Inflammatory macrophage treated with lipopolysaccharide for 4 hours (primary cell): ENCODE measurements at regions not wholly inside any gene's neighbourhood (a gene's known extent, or its start where the extent isn't known, plus 50 kb on each side); places are given as distances from the start of the nearest gene placed in this dataset.
A peak's percentile ranks its signal among the peaks of the same experiment; 100 is the strongest.

ENCODE experiments used
- DNase-seq: peaks from one replicate; pipeline ENCODE4 v3.0.0-alpha.2; 2020

DNA sequence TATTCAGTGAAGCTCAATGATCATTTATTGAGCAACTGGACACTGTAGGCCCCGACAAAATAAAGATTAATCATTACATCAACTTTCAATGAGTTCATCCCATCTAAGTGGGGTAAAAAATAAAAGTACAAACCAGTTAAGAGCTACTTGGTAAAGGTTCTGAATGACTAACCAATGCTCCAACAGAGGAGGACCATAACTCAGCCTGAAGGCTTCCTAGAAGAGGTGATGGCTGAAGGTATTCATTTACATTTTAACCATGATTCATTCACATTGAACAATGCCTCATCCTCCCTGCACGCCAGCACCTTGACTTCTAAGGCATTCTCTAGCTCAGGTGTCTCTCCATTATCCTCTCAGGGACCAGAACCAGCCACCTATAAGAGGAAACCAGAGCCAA lies 201.4 kb downstream of the ZNF462 start:
- no peak for DNase-seq

DNA sequence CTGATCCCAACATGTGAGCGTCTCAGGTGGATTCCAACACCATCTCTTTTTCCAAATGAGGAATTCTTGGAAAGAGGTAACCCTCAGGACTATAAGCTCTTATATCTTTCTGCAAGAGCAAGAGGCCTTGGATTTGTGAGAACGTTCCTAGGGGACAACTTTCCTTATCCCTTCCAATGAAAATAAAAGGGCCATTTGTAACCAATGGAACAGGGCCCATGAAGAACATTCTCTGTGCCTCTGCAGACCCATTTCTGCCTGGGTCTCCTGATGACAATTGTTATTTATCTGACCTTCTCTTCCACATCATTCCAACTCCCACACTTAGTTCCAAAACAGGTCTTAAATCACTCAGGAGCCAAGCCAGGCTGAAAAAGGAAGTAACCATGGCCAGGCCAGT lies 202.6 kb downstream of the ZNF462 start:
- DNase-seq, result no peak

DNA sequence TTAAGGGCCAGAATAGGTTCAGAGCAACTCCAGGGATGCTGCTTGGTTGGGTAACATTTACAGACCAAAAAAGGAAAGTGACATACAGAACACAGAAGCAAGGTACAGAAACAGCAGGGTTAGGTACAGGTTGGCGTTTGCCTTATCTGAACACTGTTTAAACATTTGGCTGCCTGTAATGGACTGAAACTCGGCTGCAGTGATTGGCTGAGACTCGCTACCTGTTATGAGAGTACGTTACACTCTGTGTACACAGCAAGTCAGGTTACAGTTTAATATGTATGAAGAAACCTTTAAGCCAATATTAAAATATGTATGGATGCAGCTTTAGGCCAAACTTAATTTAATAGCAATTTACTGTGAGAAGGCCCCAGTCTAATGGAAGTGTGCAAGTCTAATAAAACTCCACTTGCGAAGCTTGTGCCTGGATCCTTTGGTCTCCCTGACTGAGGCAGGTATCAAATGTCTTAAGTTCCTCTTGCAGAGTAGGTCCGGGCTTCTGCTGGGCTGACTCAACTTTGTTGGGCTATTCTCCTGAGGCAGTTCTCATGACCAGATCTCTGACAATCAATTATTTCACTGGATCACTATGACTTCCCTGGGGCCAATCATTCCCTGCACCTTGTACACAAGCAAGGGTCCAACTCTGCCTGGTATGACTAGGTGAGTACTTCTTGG lies 204.9 kb downstream of the ZNF462 start:
- no peak for DNase-seq

DNA sequence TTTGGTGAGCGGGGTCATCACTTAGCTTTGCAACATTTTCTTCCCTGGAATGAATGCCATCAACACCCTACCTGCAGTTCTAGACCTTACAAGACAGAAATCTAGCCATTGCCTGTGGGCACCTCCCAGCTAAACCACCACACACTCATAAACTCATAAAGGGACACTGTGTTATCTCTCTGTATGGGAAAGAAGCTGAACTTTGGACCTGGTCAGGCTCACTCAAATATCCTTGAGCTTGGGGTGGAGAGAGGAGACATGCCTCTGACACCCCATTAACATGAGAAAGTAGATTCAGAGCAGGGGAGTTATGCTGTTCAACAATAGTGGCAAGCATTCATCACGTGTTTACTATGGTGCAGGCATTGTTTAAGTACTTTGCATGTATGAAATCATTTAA lies 205.6 kb downstream of the ZNF462 start:
- no peak for DNase-seq

DNA sequence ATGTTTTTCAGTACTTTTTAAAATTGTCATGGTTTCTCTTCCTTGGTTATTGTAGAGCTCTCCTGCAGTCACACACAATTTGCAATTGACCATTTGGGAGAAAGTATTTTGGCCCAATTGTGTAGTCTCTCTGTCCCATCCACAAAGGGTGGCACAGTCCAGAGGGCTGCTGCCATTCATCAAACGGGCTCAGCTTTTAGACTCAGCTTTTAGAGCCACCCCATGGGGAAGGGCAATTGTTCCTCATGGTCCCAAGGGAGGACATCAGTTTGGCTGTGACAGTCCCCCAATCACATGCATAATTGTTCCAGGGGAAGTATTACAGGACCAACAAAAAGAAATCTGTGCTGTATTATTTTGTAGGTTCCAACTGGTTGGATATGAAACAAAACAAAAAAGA lies 207.6 kb downstream of the ZNF462 start:
- DNase-seq, result no peak

DNA sequence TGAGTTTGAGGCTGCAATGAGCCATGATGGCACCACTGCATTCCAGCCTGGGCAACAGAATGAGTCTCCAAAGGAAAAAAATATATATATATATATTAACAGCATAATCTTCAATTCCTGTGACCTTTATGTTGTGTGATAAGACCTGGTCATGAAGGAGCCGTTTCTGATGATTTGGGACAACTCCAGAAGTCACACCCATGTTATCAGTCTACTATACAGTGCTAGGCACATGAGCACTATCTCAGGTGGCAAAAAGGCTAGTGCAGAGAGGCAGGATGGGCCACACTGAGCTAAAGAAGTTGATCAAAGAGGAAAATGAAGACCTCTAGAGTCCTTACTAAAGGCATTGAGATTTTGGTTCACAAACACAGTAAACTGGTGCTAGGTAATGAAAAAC lies 205.0 kb upstream of the RAD23B start:
- no peak for DNase-seq

DNA sequence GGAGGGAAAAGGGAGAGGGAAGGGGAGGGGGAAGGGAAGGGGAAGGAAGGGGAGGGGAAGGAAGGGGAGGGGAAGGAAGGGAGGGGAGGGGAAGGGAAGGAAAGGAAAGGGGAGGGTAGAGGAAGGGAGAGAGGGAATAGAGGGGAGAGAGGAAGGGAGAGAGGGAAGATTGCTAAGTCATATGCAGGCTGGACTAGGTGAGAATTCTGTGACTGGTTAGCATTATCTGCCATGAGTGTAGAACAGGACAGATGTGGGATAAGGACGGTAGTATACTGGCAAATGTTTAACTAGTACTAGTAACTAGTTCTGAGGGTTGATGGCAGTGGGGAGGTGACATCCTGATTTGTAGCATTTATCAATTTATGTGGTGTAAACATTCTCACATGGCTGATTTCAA lies 203.5 kb upstream of the RAD23B start:
- DNase-seq, result no peak

DNA sequence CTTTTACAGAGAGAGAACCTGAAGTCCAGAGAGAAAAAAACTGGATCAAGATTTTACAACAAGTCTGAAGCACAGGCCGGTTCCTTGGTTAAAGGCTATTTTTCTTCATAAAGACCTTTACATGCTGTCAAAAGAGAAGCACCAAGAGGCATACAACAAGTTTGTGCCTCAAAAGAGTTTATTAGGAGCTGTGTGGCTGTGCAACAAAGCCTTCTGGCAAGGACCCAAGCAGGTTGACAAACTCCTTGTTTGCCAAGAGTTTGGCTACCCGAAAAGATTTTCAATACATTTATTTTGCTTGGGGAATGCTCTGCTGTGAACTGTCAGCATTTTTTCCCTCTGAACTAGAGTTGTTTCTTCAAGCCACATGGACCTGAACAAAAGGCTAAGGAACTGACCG lies 202.9 kb upstream of the RAD23B start:
- no peak for DNase-seq

DNA sequence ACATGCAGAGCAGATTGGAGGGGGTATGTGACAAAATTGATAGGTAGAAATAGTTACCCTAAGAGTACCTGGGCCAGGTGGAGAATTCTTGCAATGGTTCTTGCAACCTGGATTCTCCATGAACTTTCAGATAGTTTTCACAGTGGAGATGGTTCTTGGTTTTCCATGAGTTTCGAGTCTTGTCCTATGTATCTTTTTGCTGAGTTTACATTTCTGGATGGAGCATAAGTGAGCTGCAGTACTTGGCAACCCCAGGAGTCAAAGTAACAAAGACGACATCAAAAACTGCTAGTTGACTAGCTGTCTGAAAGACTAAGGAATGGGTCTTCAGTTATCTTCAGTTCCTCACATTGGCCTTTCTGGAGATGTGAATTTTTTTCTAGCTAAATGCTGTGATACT lies 196.6 kb upstream of the RAD23B start:
- no peak for DNase-seq

DNA sequence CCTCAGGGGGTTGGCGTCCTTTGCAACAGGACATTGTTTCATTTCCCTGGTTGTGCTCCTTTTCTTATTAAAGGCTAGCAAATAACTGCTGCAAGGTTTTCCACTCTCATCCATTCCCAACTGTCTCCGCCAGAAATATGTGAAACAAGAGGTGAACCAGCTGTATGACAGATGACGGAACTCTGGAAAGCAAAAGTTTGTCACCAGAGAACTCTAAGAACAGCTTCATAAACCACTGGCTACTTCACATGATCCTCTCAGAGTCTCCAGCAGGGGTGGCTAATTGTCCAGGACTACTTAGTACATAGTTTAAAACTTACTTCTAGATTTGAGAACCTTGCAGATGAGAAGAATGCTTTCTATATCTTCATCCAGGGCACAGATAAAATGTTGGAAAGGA lies 195.9 kb upstream of the RAD23B start:
- no peak for DNase-seq

DNA sequence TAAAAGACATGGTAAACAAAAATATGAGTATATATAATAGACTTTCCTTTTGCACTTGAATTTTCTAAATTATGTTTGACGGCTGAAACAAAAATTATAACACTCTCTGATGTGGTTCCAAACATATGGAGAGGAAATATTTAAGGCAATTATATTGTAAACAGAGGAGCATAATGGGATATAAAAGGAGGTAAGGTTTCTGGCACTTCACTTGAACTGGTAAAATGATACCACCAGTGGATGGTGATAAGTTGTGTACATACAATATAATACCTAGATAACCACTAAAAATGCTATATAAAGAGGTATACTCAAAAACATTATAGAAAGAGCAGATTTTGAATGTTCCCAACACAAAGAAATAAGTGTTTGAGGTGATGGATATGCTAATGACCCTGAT lies 192.9 kb upstream of the RAD23B start:
- DNase-seq, result no peak

DNA sequence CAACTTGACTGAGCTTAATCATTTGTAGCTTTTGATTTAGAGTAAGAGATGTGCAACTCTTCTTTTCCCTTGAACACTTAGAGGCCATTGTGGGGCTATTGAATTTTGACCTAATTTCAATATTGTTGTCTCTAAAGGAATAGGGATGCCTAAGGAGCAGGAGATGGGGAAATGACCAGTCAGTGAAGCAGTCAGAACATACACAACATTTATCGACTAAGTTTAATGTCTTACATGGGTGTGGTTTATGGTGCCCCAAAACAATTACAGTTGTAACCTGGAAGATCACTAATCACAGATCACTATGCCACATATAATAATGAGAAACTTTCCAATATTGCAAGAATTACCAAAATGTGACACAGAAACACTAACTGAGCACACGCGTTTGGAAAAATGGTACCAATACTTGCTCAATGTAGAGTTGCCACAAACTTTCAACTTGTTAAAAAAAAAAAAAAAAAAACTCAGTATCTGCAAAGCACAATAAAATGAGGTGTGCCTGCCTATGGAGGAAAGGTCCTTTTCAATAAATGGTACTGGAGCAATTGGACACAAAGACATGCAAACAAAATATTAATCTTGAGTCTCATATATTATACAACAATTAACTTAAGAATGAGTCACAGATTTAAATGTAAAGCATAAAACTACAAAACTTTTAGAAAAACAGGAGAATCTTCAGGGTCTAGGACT lies 189.6 kb upstream of the RAD23B start:
- DNase-seq, result no peak

DNA sequence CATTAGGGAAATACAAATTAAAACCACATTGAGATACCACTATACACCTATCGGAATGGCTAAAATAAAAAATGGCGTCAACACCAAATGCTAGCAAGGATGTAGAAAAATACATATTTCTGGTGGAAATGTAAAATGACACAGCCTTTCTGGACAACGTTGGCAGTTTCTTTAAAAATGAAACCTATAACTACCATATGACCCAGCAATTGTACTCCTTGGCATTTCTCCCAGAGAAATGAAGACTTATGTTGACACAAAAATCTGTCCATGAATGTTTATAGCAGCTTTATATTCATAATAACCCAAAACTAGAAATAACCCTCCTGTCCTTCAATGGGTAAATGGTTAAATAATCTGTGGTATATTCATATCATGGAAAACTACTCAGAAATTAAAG lies 188.7 kb upstream of the RAD23B start:
- DNase-seq, result no peak

DNA sequence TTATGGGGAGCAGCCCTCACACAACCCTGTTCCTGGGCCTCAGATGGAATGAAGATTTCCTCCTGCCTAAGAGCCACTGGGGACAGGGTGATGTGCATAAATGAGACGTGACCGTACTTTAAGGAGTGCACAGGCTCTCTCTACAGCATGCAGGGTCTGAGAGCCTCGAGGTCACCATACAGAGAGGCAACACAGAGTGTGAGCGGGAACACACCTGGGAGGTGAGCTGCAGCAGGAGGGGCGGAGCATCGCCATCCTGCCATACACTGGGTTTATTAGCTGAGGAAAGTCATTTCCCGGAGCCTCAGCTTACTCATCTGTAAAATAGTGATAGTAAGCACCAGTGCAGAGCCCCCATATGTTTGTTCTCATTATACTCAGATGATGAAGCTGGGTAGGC lies 182.5 kb upstream of the RAD23B start:
- DNase-seq, result no peak

DNA sequence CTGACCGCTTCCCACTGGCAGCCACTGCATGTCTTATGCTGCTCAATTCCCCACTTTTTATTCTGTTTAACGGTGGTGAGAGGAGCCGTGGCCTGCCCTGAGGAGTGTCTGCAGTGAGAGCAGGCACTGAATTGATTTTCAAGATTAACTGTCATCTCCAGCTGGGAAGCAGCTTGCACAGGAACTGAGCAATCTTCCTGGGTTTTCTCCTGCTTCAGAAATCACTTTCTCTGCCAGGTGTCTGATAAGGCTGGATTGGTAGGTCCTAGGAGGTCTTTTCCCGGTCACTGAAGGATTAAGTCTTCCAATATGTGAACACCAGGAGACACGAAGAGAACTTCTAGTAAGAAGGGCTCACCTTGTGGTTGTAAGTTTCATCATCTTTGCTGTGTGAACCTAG lies 181.1 kb upstream of the RAD23B start:
- no peak for DNase-seq

DNA sequence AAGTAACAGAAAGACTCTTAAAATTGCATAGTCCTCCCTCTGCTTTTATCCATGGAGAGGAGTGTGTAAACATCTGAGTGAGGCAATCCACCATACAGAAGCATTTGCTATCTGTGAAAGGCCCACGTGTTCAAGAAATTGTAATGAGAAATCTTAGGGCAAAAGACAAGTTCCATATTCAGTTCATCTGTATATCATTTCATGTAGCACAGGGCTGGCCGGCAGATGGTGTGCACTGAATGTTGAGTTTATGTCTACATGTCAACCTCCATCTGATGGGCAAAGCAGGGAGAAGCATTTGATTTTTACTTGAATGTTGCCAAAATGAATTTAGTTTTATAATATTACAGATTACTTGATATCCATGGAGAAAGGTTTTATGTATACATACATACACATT lies 179.5 kb upstream of the RAD23B start:
- no peak for DNase-seq

DNA sequence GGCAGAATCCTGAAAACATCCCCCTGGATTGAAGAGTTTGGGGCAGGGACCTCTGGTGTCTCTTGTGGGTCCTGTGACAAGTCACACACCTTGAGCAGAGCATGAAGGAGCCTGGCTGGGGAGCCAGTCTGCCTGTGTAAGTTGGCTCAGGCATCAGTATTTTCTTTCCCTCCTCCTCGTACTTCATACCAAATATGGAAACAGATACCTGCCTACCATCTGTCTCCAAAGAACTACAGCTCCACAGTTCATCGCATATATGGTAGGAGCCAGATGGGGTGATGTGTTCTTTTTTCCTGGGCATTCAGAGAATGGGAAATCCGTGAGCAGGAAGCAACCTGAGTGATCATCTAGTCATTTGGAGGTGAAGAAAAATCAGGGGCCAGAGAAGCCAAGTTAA lies 177.3 kb upstream of the RAD23B start:
- no peak for DNase-seq

DNA sequence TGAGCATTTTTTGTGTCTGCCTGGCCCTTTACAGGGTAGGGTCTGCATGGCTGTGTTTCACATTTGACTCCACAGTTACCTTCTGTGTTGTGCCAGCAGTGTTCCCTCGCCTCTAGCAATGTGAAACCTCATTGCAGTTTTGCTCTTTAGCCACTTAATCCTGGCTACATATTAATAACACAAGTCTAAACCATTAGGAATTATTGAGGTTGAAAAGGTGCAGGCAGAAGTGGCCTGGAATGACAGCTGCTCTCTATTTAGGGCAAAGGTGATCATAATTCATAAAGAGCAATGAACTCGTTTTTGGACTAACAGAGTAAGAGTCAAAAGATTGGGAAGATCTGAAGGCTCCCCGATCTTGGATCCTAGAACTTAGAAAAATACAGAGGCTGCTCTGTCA lies 176.7 kb upstream of the RAD23B start:
- no peak for DNase-seq

DNA sequence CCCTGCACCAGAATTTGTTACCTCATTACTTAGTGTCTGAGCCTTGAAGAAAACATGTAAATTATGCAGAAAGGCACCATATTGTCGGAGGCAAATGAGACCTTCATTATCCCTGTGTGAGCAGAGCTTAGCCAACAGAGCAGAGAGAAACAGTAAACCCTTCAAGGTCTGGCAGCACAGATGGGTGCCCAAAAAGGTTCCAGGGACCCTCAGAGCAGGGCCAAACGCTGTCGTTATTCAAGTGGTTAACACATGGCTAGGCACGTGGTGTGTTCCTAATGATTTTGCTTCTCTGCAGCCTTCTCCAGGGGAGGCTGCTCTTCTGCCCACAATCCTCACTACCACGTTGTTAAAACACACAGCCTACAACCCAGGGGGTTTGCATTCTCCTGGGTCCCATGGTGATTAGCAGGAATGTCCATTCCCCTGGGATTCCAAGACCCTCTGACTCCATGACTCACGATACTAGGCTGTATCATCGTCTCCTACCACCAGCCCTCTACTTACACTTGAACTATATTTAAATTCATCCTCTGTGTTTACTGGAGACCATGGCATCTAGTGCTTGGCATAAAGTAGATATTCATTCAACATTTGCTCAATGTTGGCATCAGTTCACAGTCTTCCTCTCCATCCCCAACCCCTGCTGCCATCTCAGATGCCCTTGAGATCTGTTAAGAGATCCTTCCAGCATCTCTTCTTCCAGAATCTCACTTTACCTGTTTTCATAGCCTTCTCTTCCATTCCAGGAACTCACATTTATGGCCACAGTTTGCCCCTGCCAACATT lies 174.5 kb upstream of the RAD23B start:
- no peak for DNase-seq

DNA sequence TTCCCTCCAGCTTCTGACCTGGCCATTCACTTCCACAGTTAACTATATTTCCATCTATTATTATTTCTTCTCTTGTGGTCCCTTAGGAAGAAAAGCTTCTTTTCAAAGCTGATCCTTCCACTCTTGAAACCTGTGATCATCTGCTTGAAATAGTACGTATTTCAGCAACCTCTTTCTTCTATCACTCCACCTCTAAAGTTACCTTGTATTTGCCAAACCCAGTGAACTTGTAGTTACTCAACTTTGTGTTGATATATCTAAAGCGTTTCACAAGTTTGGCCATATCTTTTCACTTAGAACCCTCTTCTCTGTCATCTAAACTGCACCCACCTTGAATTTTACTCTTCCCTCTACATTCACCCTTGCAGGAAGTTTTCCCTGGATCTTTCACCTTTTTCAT lies 173.8 kb upstream of the RAD23B start:
- no peak for DNase-seq

DNA sequence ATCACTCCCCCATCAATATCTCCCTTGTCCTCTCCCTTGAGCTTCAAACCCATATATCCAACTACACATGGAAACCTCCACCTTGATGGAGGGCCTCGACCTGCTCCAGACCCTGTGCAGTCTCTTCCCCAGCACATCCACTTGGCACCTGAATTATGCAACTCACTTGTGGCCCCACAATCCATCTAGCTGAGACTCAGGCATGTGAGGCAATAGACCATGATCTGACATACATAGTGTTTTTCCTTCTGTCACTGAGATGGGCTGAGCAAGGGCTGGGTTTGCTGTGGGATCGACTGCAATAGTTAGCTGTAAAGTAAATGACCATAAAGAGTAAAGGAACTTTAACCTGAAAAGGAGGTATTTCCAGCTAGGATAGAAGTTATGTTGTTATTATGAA lies 172.9 kb upstream of the RAD23B start:
- no peak for DNase-seq

DNA sequence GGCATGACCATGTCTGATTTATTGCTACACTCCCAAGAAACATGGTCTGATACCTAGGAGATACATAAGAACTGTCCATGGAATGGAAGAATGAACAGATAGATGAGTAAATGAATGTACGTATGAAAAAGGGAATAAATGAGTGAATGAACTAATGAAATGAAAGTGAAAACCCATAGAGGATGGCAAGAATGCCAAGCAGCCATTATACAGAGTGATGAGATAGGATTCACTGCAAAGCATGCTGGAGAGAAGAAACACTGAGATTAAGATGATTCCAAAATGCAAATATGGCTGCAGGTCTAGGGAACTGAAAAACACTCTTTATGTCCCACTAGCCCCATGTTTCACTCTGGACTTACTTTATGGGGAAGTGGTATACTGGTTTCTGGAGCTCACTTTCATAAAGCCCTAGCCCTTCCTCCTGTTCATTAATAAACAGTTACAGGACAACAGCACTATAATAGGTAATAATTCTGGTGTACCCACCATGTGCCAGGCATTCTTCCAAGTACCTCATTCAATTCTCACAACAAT lies 170.3 kb upstream of the RAD23B start:
- DNase-seq, result peak; percentile 27

DNA sequence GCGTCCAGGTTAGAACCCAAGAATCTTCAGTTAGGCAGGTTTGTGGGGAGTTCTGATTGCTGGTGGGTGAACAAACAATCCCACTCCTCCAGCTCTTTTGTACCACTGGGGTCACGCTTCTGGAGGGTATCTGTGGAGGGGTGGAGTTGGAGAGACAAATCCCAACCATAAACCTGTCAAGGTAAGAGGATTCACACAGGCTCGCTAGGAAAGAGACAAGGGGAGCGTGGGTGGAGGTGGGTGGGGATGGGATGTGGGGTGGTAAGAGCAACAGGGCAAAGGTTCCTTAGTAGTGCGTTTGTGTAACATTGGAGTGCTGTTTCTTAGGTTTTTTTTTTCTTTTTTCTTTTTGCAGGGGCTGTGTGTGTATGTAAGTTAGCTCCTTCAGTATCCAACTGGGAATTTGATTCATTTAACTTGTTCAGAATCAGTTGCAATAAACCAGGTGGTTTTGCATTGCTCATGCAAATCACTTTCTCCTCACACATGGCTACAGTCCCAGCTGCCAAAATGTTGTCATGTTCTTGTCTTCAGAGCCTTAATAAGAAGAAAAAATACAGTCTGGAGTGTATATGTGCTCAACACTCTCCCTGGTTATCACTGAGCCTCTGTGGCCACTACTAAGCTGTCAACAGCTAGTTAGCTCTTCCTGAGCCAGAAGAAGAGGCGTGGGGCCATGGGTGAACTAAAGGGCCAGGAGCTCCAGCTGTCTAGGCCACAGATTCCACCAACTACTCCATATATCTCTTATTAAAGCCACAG lies 164.0 kb upstream of the RAD23B start:
- no peak for DNase-seq
